H1 (cell line): ENCODE measurements at regions not wholly inside any gene's neighbourhood (a gene's known extent, or its start where the extent isn't known, plus 50 kb on each side); places are given as distances from the start of the nearest gene placed in this dataset.

Experiments
- CTCF ChIA-PET: fragments of 300-600 bp; sonication (Branson Sonifier 250); formaldehyde crosslinking; loops from one replicate; lab custom pipeline; 2021; ENCODE audit not compliant: partially characterized antibody; lab: Charles Lee
- POLR2A ChIA-PET: fragments of 300-600 bp; sonication (Branson Sonifier 250); formaldehyde crosslinking; loops from one replicate; lab custom pipeline; 2021; ENCODE audit warnings: inconsistent platforms; ENCODE audit not compliant: partially characterized antibody; lab: Charles Lee
- DNase-seq, 2 experiments: peaks; one replicate each; pipeline versions ENCODE4 v3.0.0 to v3.0.0-alpha.2; 2010 to 2022; ENCODE audit warnings: low spot score in 2 of 2, low read depth in 1 of 2, mixed read lengths in 1 of 2
- FAIRE-seq: peaks from 2 replicates; lab custom pipeline; 2011; peaks lifted over from hg19 to GRCh38; lab: Jason Lieb, UNC
- H2AFZ ChIP-seq: 2 replicates; pipeline ENCODE4 v1.8.1; 2012; ENCODE audit warnings: low read length, inconsistent platforms
- H2AK5ac ChIP-seq: 2 replicates; pipeline ENCODE4 v1.6.1; 2013; ENCODE audit warnings: low read depth, low read length
- H2BK120ac ChIP-seq: replicated peaks from 2 replicates; pipeline ENCODE3; 2013; ENCODE audit warnings: low read depth, low read length, inconsistent platforms
- H2BK12ac ChIP-seq: 2 replicates; pipeline ENCODE4 v1.6.1; 2013; ENCODE audit warnings: low read depth, low read length
- H2BK15ac ChIP-seq: 2 replicates; pipeline ENCODE4 v1.6.1; 2013; ENCODE audit warnings: low read length
- H2BK20ac ChIP-seq: 2 replicates; pipeline ENCODE4 v1.6.1; 2013; ENCODE audit warnings: low read length
- H2BK5ac ChIP-seq: 2 replicates; pipeline ENCODE4 v1.6.1; 2013; ENCODE audit warnings: low read depth, low read length
- H3K14ac ChIP-seq: 2 replicates; pipeline ENCODE4 v1.6.1; 2013; ENCODE audit warnings: inconsistent platforms; ENCODE audit not compliant: insufficient read length
- H3K18ac ChIP-seq: 2 replicates; pipeline ENCODE4 v1.6.1; 2013; ENCODE audit warnings: low read length; ENCODE audit errors: extremely low read depth
- H3K23ac ChIP-seq: 2 replicates; pipeline ENCODE4 v1.6.1; 2013; ENCODE audit warnings: inconsistent platforms; ENCODE audit not compliant: insufficient read length
- H3K23me2 ChIP-seq: 2 replicates; pipeline ENCODE4 v1.6.1; 2013; ENCODE audit warnings: low read depth, low read length
- H3K27ac ChIP-seq: 2 replicates; pipeline ENCODE4 v1.6.1; 2011; ENCODE audit warnings: low read depth, low read length, inconsistent platforms
- H3K27me3 ChIP-seq, 4 experiments: replicated peaks in 1 of 4; 1 replicate in 1 of 4; 2 replicates in 3 of 4; pipeline versions ENCODE4 v1.6.1 to v1.8.1; 2011 to 2013; ENCODE audit warnings: low read length in 3 of 4, mild to moderate bottlenecking in 3 of 4, inconsistent platforms in 2 of 4, mixed read lengths in 2 of 4, moderate library complexity in 1 of 4; ENCODE audit not compliant: control insufficient read depth in 3 of 4, insufficient read depth in 3 of 4; ENCODE audit errors: extremely low read depth in 1 of 4
- H3K36me3 ChIP-seq, 4 experiments: 2 replicates each; pipeline versions ENCODE4 v1.6.1 to v1.8.1; 2011 to 2013; ENCODE audit warnings: mild to moderate bottlenecking in 4 of 4, low read length in 3 of 4, moderate library complexity in 2 of 4, control low read depth in 1 of 4, inconsistent platforms in 1 of 4; ENCODE audit not compliant: insufficient read depth in 4 of 4, control insufficient read depth in 2 of 4
- H3K4ac ChIP-seq: replicated peaks from 2 replicates; pipeline ENCODE3; 2013; ENCODE audit warnings: low read length, low read depth, mixed read lengths, inconsistent platforms; ENCODE audit not compliant: insufficient read length
- H3K4me1 ChIP-seq, 4 experiments: replicated peaks in 1 of 4; 1 replicate in 1 of 4; 2 replicates in 3 of 4; pipeline versions ENCODE4 v1.6.1 to v1.8.1; 2011 to 2013; ENCODE audit warnings: low read length in 3 of 4, inconsistent platforms in 2 of 4, mixed read lengths in 1 of 4; ENCODE audit not compliant: insufficient read depth in 4 of 4, control insufficient read depth in 3 of 4
- H3K4me2 ChIP-seq, 2 experiments: 2 replicates each; pipeline versions ENCODE4 v1.6.1 to v1.8.1; 2011 to 2013; ENCODE audit warnings: low read depth in 2 of 2, low read length in 2 of 2, control low read depth in 1 of 2, inconsistent platforms in 1 of 2, mild to moderate bottlenecking in 1 of 2; ENCODE audit not compliant: insufficient read depth in 1 of 2
- H3K4me3 ChIP-seq, 4 experiments: fragments of 200-600, 300-600 bp in 1 of 4; sonication (generic), shearing (Covaris generic), sonication (Bioruptor Twin) in 1 of 4; 2 replicates each; pipeline versions ENCODE4 v1.5.1 to v1.8.1; 2011 to 2016; ENCODE audit warnings: low read length in 4 of 4, low read depth in 3 of 4, control low read depth in 2 of 4, inconsistent platforms in 2 of 4, mild to moderate bottlenecking in 2 of 4, mixed read lengths in 1 of 4, moderate library complexity in 1 of 4; ENCODE audit not compliant: insufficient read depth in 2 of 4; ENCODE audit errors: extremely low read depth in 1 of 4
- H3K56ac ChIP-seq: replicated peaks from 2 replicates; pipeline ENCODE3; 2013; ENCODE audit warnings: low read depth, mild to moderate bottlenecking, mixed read lengths, low read length, inconsistent platforms; ENCODE audit not compliant: insufficient read length
- H3K79me1 ChIP-seq: 2 replicates; pipeline ENCODE4 v1.6.1; 2013; ENCODE audit warnings: low read depth, low read length, control low read depth
- H3K79me2 ChIP-seq, 2 experiments: 2 replicates each; pipeline versions ENCODE4 v1.6.1 to v1.8.1; 2012 to 2013; ENCODE audit warnings: low read length in 2 of 2, mild to moderate bottlenecking in 2 of 2, inconsistent platforms in 1 of 2; ENCODE audit not compliant: insufficient read depth in 2 of 2, control insufficient read depth in 1 of 2
- H3K9ac ChIP-seq, 4 experiments: replicated peaks in 1 of 4; 1 replicate in 1 of 4; 2 replicates in 3 of 4; pipeline versions ENCODE4 v1.6.1 to v1.8.1; 2011 to 2013; ENCODE audit warnings: low read depth in 3 of 4, low read length in 3 of 4, control low read depth in 2 of 4, mild to moderate bottlenecking in 2 of 4, moderate library complexity in 2 of 4, inconsistent platforms in 1 of 4; ENCODE audit errors: extremely low read depth in 1 of 4
- H3K9me3 ChIP-seq, 2 experiments: 2 replicates each; pipeline versions ENCODE4 v1.6.1 to v1.8.1; 2012 to 2013; ENCODE audit warnings: mild to moderate bottlenecking in 2 of 2, moderate library complexity in 2 of 2, control low read depth in 1 of 2, inconsistent platforms in 1 of 2, low read depth in 1 of 2, low read length in 1 of 2, mixed read lengths in 1 of 2; ENCODE audit not compliant: insufficient read depth in 2 of 2
- H4K20me1 ChIP-seq, 2 experiments: replicated peaks in 1 of 2; 2 replicates each; pipeline versions ENCODE3 to v1.8.1; 2011 to 2013; ENCODE audit warnings: inconsistent platforms in 2 of 2, low read length in 2 of 2, mild to moderate bottlenecking in 1 of 2; ENCODE audit not compliant: insufficient read depth in 2 of 2, control insufficient read depth in 1 of 2
- H4K5ac ChIP-seq: 2 replicates; pipeline ENCODE4 v1.6.1; 2013; ENCODE audit warnings: low read length, low read depth, mixed read lengths, inconsistent platforms; ENCODE audit not compliant: insufficient read length
- H4K8ac ChIP-seq: 2 replicates; pipeline ENCODE4 v1.8.0; 2013; ENCODE audit warnings: mild to moderate bottlenecking, moderate library complexity, low read length, inconsistent platforms; ENCODE audit not compliant: insufficient read depth; ENCODE audit errors: extremely low read depth
- H4K91ac ChIP-seq: replicated peaks from 2 replicates; pipeline ENCODE3; 2013; ENCODE audit warnings: low read length, mixed read lengths, inconsistent platforms; ENCODE audit not compliant: insufficient read length
- ATF2 ChIP-seq: IDR thresholded peaks from 2 replicates; pipeline ENCODE4 v1.6.1; 2012; ENCODE audit warnings: low read length, inconsistent platforms
- BACH1 ChIP-seq: IDR thresholded peaks from 2 replicates; pipeline ENCODE4 v1.6.1; 2012; ENCODE audit warnings: low read length, improper control_type of control experiment
- CBX5 ChIP-seq: fragments of 300-800, 300-1000 bp; sonication (generic); IDR thresholded peaks from 2 replicates; pipeline ENCODE4 v1.7.1; 2016; ENCODE audit warnings: antibody characterized with exemption, low read length, low read depth
- CBX8 ChIP-seq: fragments of 300-800, 300-1000 bp; sonication (generic); IDR thresholded peaks from 2 replicates; pipeline ENCODE4 v1.7.1; 2016; ENCODE audit warnings: low read depth, low read length, borderline replicate concordance
- CEBPB ChIP-seq: IDR thresholded peaks from 2 replicates; pipeline ENCODE4 v1.6.1; 2012; ENCODE audit warnings: low read depth, low read length
- KDM5A ChIP-seq: fragments of 200-600 bp; IDR thresholded peaks from 2 replicates; pipeline ENCODE4 v1.7.1; 2012; ENCODE audit warnings: mild to moderate bottlenecking, low read length, inconsistent platforms, mixed read lengths
- NANOG ChIP-seq: IDR thresholded peaks from 2 replicates; pipeline ENCODE4 v1.6.1; 2011; ENCODE audit warnings: low read length, low read depth, mild to moderate bottlenecking, inconsistent platforms; ENCODE audit not compliant: insufficient read depth, poor library complexity, severe bottlenecking
- NRF1 ChIP-seq: IDR thresholded peaks from 2 replicates; pipeline ENCODE4 v1.6.1; 2011; ENCODE audit warnings: mild to moderate bottlenecking, low read depth, low read length, improper control_type of control experiment
- POLR2A ChIP-seq, 2 experiments: IDR thresholded peaks; 1 replicate in 1 of 2; 2 replicates in 1 of 2; pipeline ENCODE4 v1.6.1; 2011; ENCODE audit warnings: low read depth in 2 of 2, low read length in 2 of 2, mild to moderate bottlenecking in 2 of 2; ENCODE audit errors: control extremely low read depth in 1 of 2
- RNF2 ChIP-seq: fragments of 200-900, 300-1000 bp; sonication (generic); IDR thresholded peaks from 2 replicates; pipeline ENCODE4 v1.7.1; 2016; ENCODE audit warnings: borderline replicate concordance, low read depth, mild to moderate bottlenecking, antibody characterized with exemption, low read length; ENCODE audit not compliant: poor library complexity, severe bottlenecking; ENCODE audit errors: missing control alignments
- SAP30 ChIP-seq: fragments of 300-600 bp; sonication (generic); IDR thresholded peaks from 2 replicates; pipeline ENCODE4 v1.7.1; 2012; ENCODE audit warnings: low read length, moderate library complexity, mild to moderate bottlenecking, inconsistent platforms; ENCODE audit not compliant: insufficient read depth, insufficient replicate concordance
- TAF7 ChIP-seq: optimal IDR thresholded peaks from 2 replicates; pipeline ENCODE3; 2011; ENCODE audit warnings: low read depth, mild to moderate bottlenecking, inconsistent platforms, low read length, moderate library complexity, borderline replicate concordance
- WGBS, 2 experiments: shearing (Covaris generic) in 1 of 2; methylation state at CpG; one replicate each; pipeline versions ENCODE4 v1.1.6 to v1.1.7; 2013 to 2015; ENCODE audit warnings: low lambda C conversion rate in 2 of 2, mixed read lengths in 2 of 2, inconsistent platforms in 1 of 2, low coverage in 1 of 2, missing lambda C conversion rate in 1 of 2; ENCODE audit not compliant: insufficient replicate concordance in 2 of 2, insufficient coverage in 1 of 2, insufficient read length in 1 of 2; ENCODE audit errors: extremely low coverage in 1 of 2, missing lambda C conversion rate in 1 of 2; 5-methylcytosine and 5-hydroxymethylcytosine counted together

GRCh38 chr13:83498481-83499190, 383.6 kb downstream of the SLITRK1 start:
- no peaks in the 10 kb centered on the region for H3K4me1 ChIP-seq
- no peaks in the 10 kb centered on the region for H3K23me2 ChIP-seq
- H3K36me3 ChIP-seq = no peaks in the 10 kb centered on the region
- no peak overlapping the region for H3K56ac ChIP-seq
- no peak overlapping the region for H2AK5ac ChIP-seq
- WGBS, 2 experiments = 92% methylated on average over 2 of the region's 2 CpGs; no CpG with 5 or more reads in 1 of the 2 experiments
- no peak overlapping the region for H3K4ac ChIP-seq
- FAIRE-seq (no peak), DNase-seq (no peak)
- H2BK120ac ChIP-seq = no peak overlapping the region
- no peak overlapping the region for H3K27ac ChIP-seq
- H2BK15ac ChIP-seq = no peak overlapping the region
- no peak overlapping the region for H2AFZ ChIP-seq
- POLR2A ChIA-PET = no interaction called here
- TF ChIP-seq TAF7 (no peak), BACH1 (no peak), ATF2 (no peak), NRF1 (no peak), POLR2A (IDR thresholded peaks at IDR 0.05; ENCODE audit: control extremely low read depth in 1 of 2, low read depth in 2 of 2, low read length in 2 of 2) (no peak), SAP30 (no peak), RNF2 (no peak), NANOG (no peak), CBX5 (no peak), CBX8 (no peak), KDM5A (no peak), CEBPB (no peak)
- no peaks in the 10 kb centered on the region for H3K27me3 ChIP-seq
- no peaks in the 10 kb centered on the region for H4K20me1 ChIP-seq
- no peak overlapping the region for H3K23ac ChIP-seq
- H3K4me3 ChIP-seq = no peak overlapping the region
- H4K5ac ChIP-seq = no peak overlapping the region
- H3K9ac ChIP-seq = no peak overlapping the region
- CTCF ChIA-PET = no interaction called here
- H3K79me2 ChIP-seq = no peaks in the 10 kb centered on the region
- no peak overlapping the region for H2BK20ac ChIP-seq
- no peaks in the 10 kb centered on the region for H3K79me1 ChIP-seq
- no peaks in the 10 kb centered on the region for H3K9me3 ChIP-seq
- H4K91ac ChIP-seq = no peak overlapping the region
- no peak overlapping the region for H2BK5ac ChIP-seq
- no peak overlapping the region for H3K18ac ChIP-seq
- H4K8ac ChIP-seq = no peak overlapping the region
- H3K14ac ChIP-seq = no peak overlapping the region
- H3K4me2 ChIP-seq = no peak overlapping the region
- no peak overlapping the region for H2BK12ac ChIP-seq
